NCI-H2227 treated with DMSO at 0.1 percent for 48 hours (cell line): ENCODE measurements at regions not wholly inside any gene's neighbourhood (a gene's known extent, or its start where the extent isn't known, plus 50 kb on each side); places are given as distances from the start of the nearest gene placed in this dataset.
A peak's percentile ranks its signal among the peaks of the same experiment; 100 is the strongest.

Source experiments
- DNase-seq: peaks from one replicate; lab custom pipeline; 2025; lab: John Stamatoyannopoulos, UW

- DNase-seq: no peak
Measured at GRCh38 chr16:66289986-66290385, 76.5 kb upstream of the CDH5 start.

DNA sequence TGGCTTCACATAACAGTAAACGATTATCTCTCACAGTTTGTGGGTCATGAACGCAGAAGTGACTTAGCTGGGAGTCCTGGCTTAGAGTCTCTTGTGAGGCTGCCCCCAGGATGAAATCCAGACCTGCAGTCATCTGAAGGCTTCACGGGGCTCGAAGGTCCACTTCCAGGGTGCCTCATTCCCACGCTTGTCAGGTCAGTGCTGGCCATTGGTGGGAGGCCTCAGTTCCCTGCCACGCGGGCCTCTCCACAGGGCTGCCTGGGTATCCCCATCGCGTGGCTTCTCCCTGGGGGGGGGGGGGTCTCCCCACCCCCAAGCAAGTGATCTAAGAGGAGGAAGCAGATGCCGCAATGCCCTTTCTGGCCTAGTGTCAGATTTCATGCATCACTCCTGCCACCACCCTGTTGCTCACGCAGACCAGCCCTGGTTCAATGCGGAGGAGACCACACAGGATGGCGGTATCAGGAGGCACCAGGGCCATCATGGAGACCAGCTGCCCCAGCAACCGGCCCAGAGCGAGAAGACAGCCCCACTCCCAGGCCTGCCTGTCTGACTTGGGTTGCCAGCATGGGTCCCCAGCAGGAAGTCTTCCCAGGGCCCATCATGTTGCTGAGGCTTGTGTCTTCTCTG, 77.3 kb upstream of the CDH5 start:
- no peak for DNase-seq

DNA sequence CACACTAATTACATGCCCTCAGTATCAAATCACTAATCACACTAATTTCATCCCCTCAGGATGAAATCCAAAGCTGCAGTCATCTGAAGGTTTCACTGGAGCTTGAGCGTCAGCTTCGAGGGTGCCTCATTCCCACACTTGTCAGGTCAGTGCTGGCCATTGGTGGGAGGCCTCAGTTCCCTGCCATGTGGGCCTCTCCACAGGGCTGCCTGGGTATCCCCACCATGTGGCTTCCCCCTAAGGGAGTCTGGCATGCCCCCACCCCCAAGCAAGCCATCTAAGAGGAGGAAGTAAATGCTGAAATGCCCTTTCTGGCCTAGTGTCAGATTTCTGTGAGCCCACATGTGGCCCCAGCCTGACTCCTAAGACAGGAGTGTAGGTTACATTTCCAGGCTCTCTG, 78.6 kb upstream of the CDH5 start:
- DNase-seq: no peak

GRCh38 chr16:66287416-66287815, 79.1 kb upstream of the CDH5 start:
- no peak for DNase-seq

DNA sequence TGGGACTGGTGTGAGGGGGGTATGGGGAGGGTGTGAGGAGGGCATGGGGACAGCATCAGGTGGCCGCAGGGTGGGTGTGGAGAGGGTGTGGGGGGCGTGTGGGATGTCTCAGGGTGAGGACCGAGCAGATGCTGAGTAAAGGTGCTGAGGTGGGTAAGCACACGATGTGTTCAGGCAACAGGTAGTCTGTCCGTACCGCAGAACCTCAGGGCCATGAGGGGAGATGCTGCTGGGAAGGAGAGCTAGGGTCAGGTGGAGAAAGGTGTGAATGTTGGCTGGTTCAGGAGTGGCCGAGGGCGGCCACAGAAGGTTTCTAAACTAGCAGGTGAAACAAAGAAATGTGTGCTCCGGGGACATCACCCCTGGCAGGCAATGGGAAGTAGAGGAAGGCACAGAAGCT, 80.0 kb upstream of the CDH5 start:
- DNase-seq: no peak

- DNase-seq: no peak
Measured at GRCh38 chr16:66278604-66279262, 87.8 kb upstream of the CDH5 start.

GRCh38 chr16:66278111-66278531, 88.4 kb upstream of the CDH5 start:
- no peak for DNase-seq

- DNase-seq: no peak
Measured at GRCh38 chr16:66277311-66278070, 89.0 kb upstream of the CDH5 start.

DNA sequence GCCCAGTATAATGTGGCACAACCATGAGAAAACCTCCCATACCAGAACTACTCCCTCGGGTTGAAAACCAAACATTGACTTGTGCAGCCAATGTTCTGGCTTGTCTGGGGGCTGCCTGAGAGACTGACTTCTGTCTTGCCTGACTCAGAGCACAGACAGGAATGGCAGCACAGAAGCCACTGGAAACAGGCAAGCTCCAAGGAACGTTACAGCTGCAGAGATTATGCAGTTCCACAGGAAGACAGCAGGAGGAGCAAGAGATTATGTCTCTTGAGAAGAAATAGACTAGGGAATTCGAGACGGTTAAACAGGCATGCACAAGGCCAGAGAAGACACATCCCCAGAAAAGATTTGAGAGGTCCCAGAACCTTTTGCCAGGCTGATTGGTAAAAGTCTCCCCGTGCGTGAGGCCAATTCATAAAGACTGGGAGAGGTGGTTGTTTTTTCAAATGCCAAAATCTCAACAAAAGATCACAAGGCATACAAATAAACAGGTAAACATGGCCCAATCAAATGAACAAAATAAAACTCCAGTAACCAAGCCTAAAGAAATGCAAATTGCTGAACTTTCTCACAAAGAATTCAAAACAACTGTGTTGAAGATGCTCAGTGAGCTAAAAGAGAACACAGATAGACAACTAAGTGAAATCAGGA, 90.6 kb upstream of the CDH5 start:
- no peak for DNase-seq

DNA sequence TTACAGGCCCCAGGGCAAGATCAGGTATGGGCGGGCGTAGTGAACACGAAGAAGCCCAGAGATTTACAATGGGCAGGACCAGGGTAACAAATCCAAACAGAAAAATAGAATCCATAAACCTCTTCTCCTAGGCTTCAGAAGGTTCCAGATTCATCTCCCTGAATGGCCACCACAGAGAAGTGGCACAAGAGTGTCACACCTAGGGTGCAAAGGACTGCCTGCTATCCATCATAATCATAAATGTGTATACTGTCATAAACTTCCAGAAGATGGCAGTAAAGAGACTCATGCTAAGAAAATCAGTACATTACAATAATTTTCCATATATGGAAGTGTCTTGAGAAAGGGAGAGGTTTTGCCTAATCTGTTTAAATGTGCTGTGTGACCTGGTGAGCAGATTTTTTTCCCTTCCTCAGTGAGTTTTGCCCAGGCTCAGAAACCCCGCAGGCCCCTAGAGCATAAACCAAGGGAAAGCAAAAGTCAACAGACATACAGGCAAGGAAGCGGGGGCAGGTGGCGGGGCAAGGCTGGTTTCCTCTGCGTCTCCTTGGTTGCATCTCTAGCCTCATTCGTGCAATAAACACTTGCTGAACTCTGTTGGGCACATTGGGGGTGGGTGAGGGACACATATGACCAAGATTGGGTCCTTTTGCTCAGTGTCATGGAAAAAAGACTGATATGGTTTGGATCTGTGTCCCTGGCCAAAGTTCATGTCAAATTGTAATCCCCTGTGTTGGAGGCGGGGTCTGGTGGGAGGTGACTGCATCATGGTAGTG, 92.0 kb upstream of the CDH5 start:
- DNase-seq: no peak

DNA sequence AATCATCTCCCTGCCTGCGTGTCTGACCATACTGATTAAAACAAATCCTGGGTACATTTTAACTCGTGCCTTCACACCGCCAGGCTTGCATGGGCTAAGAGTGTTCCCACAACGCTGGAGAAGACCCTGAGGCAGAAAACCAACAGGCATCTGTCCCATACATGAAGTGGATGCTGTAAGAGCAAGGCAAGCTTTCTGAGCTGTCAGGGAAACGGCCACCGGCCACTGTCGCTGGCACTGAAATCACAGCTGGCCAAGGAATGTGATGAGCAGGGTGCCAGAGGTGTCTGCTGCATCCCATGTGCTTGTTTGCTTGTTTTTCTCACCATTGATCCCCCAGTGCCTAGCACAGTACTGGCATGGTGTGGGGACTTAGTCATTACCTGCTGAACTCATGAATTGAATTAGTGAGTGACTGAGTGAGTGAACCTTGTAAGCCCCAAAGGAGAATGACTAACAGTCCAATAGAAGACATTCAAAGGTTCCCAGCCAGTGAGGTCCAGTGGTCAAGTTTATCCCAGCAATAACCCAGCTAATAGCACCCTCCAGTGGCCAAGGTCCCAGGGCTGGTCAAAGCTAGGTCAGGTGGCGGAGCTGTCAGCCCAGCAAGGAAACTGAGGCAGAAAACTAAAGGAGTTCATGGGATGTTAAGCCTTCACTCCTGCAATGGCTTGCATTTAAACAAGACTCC, 92.7 kb upstream of the CDH5 start:
- no peak for DNase-seq

DNA sequence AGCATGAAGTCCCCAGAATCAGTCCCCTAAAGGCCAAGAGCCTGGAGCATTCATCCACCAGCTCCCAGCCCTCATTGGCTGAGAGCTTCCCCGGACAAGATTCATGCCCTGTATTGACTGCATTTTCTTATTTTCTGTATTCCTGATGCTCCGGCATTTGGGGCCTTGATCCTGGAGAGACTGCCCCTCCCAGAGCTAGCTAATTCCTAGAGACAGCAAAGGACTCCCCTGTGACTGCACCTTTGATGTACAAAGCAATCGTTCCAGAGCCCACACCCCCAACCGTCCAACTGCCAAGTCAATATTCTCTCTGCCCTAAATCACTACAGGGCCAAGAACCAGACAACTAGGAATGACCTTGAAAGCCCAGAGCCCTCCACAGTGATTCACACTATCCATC, 93.4 kb upstream of the CDH5 start:
- DNase-seq: no peak

GRCh38 chr16:66272461-66272860, 94.0 kb upstream of the CDH5 start:
- no peak for DNase-seq

GRCh38 chr16:66271074-66272060, 95.1 kb upstream of the CDH5 start:
- DNase-seq: no peak

- DNase-seq: peak; percentile 7
Measured at GRCh38 chr16:66270333-66270927, 96.1 kb upstream of the CDH5 start.

- no peak for DNase-seq
Measured at GRCh38 chr16:66269617-66270332, 96.7 kb upstream of the CDH5 start.

DNA sequence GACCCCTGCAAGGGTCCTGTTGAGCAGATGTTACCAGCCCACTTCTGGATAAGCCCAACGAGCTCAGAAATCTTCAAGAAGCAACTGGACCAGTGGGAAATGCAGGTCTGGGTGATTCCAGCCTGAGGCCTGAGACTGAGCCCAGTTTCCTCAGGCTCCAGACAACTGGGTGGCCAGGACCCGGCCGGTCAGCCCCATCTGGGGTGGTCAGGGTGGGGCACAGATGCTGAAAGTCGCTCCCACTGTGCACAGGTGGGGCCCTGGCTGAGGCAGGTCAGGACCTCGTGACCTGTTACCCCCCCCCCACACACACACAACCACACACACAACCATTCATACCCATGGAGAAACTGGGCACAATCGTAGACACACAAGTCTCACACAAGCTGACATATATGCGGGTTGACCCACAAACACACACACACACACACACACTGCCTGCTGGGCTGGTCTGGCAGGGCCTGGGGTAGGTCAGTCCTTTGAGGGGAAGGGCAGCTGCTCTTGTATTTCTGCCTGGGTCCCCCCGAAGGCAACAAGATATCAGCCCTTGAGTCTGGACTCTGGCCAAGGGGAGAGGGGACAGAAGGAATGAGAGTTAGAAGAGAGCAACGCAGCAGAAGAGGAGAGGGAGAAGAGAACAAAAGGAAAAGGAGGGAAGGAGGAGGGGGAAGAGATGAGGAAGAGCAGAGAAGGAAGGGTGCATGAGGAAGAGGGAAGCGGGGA, 99.0 kb upstream of the CDH5 start:
- no peak for DNase-seq
